CD4-positive, alpha-beta T cell treated with Interleukin-15 for 4 hours (primary cell): ENCODE measurements at regions not wholly inside any gene's neighbourhood (a gene's known extent, or its start where the extent isn't known, plus 50 kb on each side); places are given as distances from the start of the nearest gene placed in this dataset.

Experiments used
- DNase-seq: peaks from one replicate; pipeline ENCODE4 v3.0.0-alpha.2; 2020; ENCODE audit warnings: low spot score

DNA sequence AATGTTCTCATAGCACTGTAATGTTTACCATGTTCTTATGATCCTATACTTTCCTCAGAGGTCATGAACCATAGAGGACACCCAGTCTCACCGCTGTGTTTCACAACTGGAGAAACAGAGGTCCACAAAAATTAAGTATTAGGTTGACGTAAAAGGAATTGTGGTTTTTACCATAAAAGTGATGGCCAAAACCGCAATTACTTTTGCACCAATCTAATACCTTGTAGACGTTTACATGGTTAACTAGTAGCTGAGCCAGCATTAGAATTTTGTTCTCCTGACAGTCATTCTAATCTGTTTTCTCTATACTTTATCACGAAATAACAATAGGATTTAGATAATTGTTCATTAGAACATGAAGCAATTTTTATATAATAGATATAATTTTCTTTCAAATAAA lies 763.4 kb upstream of the ARGLU1 start:
- DNase-seq, result no peak

DNA sequence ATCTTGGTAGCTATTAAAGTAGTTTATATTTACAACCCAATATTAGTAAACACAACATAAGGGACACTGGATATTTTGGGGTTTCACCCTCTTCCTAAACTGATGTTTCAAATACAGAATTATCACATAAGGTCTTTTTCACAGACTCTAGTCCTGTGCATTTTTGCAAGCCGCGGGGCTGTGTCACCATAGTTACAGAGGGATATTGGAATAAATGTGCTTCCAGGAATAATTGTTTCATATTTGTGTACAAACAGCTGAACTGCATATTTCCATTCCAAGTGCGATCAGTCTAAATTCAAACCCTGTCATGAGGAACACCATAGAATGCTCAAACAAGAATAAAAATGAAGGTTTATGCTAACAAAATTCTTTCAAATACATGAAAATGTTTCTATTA lies 762.5 kb upstream of the ARGLU1 start:
- no peak for DNase-seq

DNA sequence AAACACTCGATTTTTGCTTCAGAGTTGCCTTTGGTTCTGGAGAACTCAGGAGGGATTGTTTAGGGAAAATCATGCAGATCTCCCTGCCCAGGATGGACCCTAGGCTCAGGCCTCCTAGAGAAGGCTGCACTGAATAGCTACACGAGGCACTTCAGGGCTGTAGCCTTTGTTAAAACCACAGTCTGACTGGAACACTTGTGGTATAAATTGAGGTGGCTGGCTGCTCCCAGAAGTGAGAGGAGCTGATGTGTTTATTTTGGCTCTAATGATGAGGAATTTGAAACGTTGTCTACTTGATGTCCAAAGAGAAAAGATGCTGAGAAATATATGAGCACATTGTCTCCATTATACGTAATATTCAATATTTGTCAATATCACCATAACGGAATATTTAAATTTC lies 762.1 kb upstream of the ARGLU1 start:
- DNase-seq, result no peak

GRCh38 chr13:107324416-107325204 lies 756.7 kb upstream of the ARGLU1 start:
- no peak for DNase-seq

- no peak for DNase-seq
These were observed 754.3 kb upstream of the ARGLU1 start for GRCh38 chr13:107322228-107322627.

GRCh38 chr13:107305178-107305577 lies 737.2 kb upstream of the ARGLU1 start:
- DNase-seq, result no peak

- DNase-seq, result no peak
These were observed 733.9 kb upstream of the ARGLU1 start for GRCh38 chr13:107301724-107302374.

DNA sequence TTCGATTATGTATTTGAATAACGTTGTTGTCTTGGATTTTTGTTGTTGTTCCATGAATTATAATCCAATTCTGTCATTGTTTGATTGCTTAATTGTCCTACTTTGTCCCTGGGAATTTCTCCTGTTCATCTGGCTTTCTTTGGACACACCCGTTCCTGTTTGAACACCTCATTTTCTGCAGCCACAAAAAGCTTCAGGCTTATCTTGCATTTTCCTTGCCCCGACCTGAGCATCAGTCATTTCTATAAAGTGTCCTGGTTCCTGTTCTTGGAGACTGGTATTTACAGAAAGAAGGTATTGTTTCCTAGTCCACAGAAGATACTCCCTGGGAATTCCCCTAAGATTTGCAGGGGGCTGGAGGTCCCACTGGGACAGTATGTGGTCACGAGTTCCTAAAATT lies 731.8 kb upstream of the ARGLU1 start:
- no peak for DNase-seq

DNA sequence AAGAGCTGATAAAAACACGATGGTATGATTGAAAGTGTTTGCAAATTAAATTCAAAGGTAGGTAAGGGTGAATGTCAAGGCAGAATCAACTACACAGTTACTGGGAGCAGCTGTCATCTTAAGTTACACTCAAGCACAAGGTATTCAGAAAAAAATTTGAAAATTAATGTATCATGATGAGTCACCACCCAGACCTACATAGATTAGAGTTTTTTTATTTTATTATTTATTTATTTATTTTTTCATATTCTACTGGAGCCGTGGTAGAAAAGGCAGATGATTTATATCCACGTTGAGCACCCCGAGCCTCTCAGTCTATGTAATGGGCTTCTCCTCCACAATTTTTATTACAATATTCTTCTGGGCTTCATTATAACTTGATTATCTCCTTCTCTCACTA lies 728.9 kb upstream of the ARGLU1 start:
- no peak for DNase-seq

- no peak for DNase-seq
These were observed 727.6 kb upstream of the ARGLU1 start for GRCh38 chr13:107295416-107296140.

GRCh38 chr13:107293924-107294323 lies 726.0 kb upstream of the ARGLU1 start:
- DNase-seq, result no peak

DNA sequence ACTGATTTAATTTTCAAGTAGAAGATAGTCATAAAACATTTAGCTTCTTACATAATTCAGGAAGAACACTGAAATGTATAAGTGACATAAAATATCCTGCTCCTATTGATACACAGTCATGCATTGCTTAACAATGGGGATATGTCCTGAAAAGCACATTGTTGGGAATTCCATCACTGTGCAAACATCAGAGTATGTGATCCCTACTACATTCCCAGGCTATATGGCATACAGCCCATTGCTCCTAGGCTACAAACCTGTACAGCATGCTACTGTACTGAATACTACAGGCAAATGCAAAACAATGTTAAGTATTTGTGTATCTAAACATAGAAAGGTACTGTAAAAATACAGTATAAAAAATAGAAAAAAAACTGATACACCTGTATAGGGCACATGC lies 723.9 kb upstream of the ARGLU1 start:
- no peak for DNase-seq

- DNase-seq, result no peak
These were observed 721.6 kb upstream of the ARGLU1 start for GRCh38 chr13:107289540-107289939.

- no peak for DNase-seq
These were observed 716.2 kb upstream of the ARGLU1 start for GRCh38 chr13:107284173-107284572.

GRCh38 chr13:107277911-107278310 lies 710.0 kb upstream of the ARGLU1 start:
- DNase-seq, result no peak

DNA sequence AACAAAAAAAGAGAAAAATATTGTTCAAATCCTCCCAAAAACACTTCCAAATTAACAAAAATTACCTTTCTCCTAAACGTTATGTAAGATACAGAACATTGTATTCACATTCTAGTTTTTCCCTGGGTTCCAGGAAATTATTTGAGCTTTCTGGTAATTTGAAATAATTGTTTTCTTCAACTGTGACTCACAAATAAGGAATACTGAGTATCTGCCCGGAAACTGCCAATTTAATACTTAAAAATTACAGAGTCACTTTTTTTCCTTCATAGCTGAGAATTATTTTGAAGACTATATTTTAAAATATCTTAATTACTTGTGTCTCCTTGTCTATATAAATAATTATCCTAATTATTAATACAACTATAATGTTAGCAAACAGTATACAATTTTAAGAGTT lies 709.0 kb upstream of the ARGLU1 start:
- no peak for DNase-seq

- DNase-seq, result no peak
These were observed 708.1 kb upstream of the ARGLU1 start for GRCh38 chr13:107275945-107276614.

DNA sequence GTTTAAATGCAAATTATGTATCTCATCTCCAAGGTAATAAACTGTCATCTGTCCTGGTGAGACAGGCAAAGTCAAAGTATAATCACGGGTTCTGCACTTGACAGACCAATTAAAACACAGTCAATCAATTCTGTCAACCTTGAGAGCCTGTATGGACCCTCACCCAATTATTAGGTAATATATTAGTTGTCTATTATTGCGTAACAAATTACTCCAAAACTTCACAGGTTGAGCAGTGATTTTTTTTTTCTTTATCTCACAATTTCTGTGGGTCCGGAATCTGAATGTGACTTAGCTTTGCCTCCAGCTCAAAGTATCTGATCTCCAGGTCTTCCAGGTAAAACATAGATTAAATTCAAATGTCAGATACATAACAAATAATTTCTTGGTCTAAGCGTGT lies 707.4 kb upstream of the ARGLU1 start:
- no peak for DNase-seq

- no peak for DNase-seq
These were observed 703.3 kb upstream of the ARGLU1 start for GRCh38 chr13:107271227-107271626.

GRCh38 chr13:107266657-107267056 lies 698.7 kb upstream of the ARGLU1 start:
- no peak for DNase-seq

DNA sequence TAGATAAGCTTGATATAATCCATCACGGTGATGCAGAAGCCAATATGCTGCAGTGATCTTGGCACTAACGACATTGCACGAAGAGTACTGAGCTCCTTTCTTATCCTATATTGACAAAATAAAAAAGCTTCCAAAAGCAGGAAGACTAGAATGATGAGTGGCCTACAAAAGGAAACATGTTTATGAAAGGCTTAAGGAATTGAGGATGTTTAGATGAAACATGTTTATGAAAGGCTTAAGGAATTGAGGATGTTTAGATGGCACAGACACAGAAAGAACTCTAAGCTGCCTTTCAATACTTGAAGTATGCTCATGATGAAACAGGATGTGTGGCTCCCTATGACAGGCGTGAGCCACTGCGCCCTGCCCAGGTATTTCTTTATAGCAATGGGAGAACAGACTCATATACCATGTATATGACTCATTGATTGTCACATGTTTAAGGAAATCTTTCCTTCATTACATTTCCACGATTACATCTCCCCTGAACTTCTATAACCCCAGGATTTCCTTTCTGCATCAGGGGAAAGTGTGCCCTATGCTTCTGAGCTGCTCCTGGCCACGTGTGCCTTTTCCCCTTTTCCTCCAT lies 690.8 kb upstream of the ARGLU1 start:
- no peak for DNase-seq

- no peak for DNase-seq
These were observed 686.5 kb upstream of the ARGLU1 start for GRCh38 chr13:107254392-107254791.
